ENCODE measurements at regions not wholly inside any gene's neighbourhood (a gene's known extent, or its start where the extent isn't known, plus 50 kb on each side); places are given as distances from the start of the nearest gene placed in this dataset.

- H3K27ac Mint-ChIP-seq: no peak overlapping the region
- TF ChIP-seq JAZF1 (CRISPR knock-in tag; IDR thresholded peaks at IDR 0.05) (no peak), IRF1 (CRISPR knock-in tag; IDR thresholded peaks at IDR 0.05) (no peak), ARID4B (CRISPR knock-in tag; IDR thresholded peaks at IDR 0.05; ENCODE audit: borderline replicate concordance) (no peak), USF1 (CRISPR knock-in tag; IDR thresholded peaks at IDR 0.05) (no peak), ZNF423 (CRISPR knock-in tag; IDR thresholded peaks at IDR 0.05) (no peak), ZNF396 (CRISPR knock-in tag; IDR thresholded peaks at IDR 0.05; ENCODE audit: borderline replicate concordance) (no peak), JUN (CRISPR knock-in tag; IDR thresholded peaks at IDR 0.05) (no peak), ZBTB43 (CRISPR knock-in tag; IDR thresholded peaks at IDR 0.05) (no peak), E2F4 (CRISPR knock-in tag; IDR thresholded peaks at IDR 0.05; ENCODE audit: borderline replicate concordance, low read depth) (no peak), FOXP1 (CRISPR knock-in tag; IDR thresholded peaks at IDR 0.05; ENCODE audit: borderline replicate concordance) (no peak), ERG (CRISPR knock-in tag; IDR thresholded peaks at IDR 0.05) (no peak), ZNF232 (CRISPR knock-in tag; IDR thresholded peaks at IDR 0.05) (no peak), NFATC4 (CRISPR knock-in tag; IDR thresholded peaks at IDR 0.05) (no peak), E2F1 (CRISPR knock-in tag; IDR thresholded peaks at IDR 0.05) (no peak), CREB1 (CRISPR knock-in tag; IDR thresholded peaks at IDR 0.05) (no peak), SMAD4 (CRISPR knock-in tag; IDR thresholded peaks at IDR 0.05) (no peak), STAT6 (CRISPR knock-in tag; conservative IDR thresholded peaks at IDR 0.05; ENCODE audit: low read depth) (no peak), CBFB (CRISPR knock-in tag; IDR thresholded peaks at IDR 0.05; ENCODE audit: low read depth) (no peak), ZNF281 (CRISPR knock-in tag; IDR thresholded peaks at IDR 0.05) (no peak)
- ChIA-PET POLR2A (no interaction called here), CTCF (no interaction called here)
- ATAC-seq (no peak), DNase-seq (ENCODE audit: low spot score) (no peak)
- no peaks in the 10 kb centered on the region for H3K27me3 Mint-ChIP-seq (ENCODE audit: low read depth)
- H3K4me1 Mint-ChIP-seq: peaks cover 10% of the 10 kb centered on the region
- H3K4me3 Mint-ChIP-seq: no peak overlapping the region
- H3K9me3 Mint-ChIP-seq: peaks cover 5% of the 10 kb centered on the region
- no peaks in the 10 kb centered on the region for H3K36me3 Mint-ChIP-seq
These were observed 162.8 kb downstream of the ARRDC4 start for GRCh38 chr15:98123297-98123696.

Measured in WTC11 (cell line).